Cardiac muscle cell (in vitro differentiated cells and primary cell): ENCODE measurements at regions not wholly inside any gene's neighbourhood (a gene's known extent, or its start where the extent isn't known, plus 50 kb on each side); places are given as distances from the start of the nearest gene placed in this dataset.

ENCODE experiments used
- DNase-seq, 2 donors: peaks; one replicate each; pipeline versions ENCODE4 v3.0.0 to v3.0.0-alpha.2; 2010 to 2017; ENCODE audit warnings: low read depth in 1 of 2, low spot score in 1 of 2
- H3K27ac ChIP-seq: fragments of 200-600 bp; sonication (generic); 2 replicates; pipeline ENCODE4 v1.5.1; 2016
- H3K27me3 ChIP-seq: fragments of 200-600 bp; sonication (generic); 2 replicates; pipeline ENCODE4 v1.6.0; 2016; ENCODE audit warnings: control low read depth
- H3K36me3 ChIP-seq: fragments of 200-600 bp; sonication (generic); 2 replicates; pipeline ENCODE4 v1.5.1; 2016; ENCODE audit warnings: control low read depth
- H3K4me1 ChIP-seq: fragments of 200-600 bp; sonication (generic); 2 replicates; pipeline ENCODE4 v1.8.1; 2017; ENCODE audit warnings: low read depth, mild to moderate bottlenecking, mixed run types
- H3K4me3 ChIP-seq: fragments of 200-600 bp; sonication (generic); 2 replicates; pipeline ENCODE4 v1.5.1; 2016; ENCODE audit warnings: mild to moderate bottlenecking
- H3K9me3 ChIP-seq: fragments of 200-600 bp; sonication (generic); 2 replicates; pipeline ENCODE4 v1.5.1; 2017; ENCODE audit warnings: low read depth, mild to moderate bottlenecking, control low read depth
- CTCF ChIP-seq: IDR thresholded peaks from 2 replicates; pipeline ENCODE4 v1.5.1; 2012; ENCODE audit warnings: low read depth, mild to moderate bottlenecking, low read length

DNA sequence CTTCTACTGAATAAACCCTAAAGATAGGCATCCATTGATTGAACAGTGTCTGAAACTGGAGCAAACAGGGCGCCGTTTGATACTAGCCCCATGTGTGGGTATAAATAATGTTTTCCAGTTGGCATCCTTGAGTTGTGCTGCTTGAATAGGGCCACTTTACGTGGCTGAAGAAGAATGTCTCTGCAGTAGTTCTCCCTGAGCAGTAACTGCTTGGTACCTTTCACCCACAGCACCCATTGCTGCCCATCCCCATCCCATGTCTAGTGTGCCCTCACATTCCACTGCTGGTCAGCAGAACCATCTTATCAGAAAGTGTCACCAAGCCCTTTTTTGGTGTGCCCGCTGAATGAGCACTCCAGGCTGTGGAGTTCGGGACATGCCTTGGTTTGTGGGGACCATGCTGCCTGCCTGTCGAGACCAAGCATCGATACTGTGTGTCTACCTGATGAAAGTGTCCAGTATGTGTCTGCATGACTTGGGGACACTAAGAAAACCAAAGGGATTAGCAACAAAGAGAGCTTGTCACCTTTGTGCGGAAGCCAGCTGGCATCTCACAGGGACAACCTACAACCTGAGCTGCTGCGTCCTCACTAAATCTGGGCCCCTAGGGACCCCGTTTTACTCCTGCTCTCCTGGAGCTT, 162.0 kb downstream of the TM9SF2 start:
- Histone ChIP-seq H3K9me3 (no peaks in the 10 kb centered on the region), H3K4me1 (peaks cover 21% of the 10 kb centered on the region)

DNA sequence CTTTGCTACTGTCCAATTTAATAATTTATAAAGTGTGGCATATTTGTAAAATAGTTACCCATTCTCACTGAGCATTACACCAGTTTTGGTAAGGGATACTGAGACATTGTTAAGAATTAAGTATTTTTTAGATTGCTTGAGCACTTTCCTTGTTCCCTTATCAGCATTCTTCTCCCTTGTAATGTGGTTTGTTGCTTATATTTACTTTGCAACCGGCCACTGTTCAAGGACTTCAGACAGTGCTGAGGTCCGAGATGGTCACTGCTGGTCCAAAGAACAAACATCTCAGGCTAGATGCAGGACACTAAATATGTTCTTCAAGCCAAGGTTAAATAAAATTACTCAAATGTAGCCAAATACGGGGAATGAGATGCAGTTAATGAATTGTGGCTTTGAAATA, 161.4 kb downstream of the TM9SF2 start:
- no peak overlapping the region for H3K4me3 ChIP-seq
- H3K4me1 ChIP-seq: peaks cover 27% of the 10 kb centered on the region
- DNase-seq: no peak
- H3K9me3 ChIP-seq: no peaks in the 10 kb centered on the region
- no peak overlapping the region for H3K27ac ChIP-seq
- no peak for TF ChIP-seq CTCF
- H3K27me3 ChIP-seq: peaks cover 9% of the 10 kb centered on the region
- H3K36me3 ChIP-seq: no peaks in the 10 kb centered on the region

More for the DNA sequence above, 162.0 kb downstream of the TM9SF2 start:
- no peak overlapping the region for H3K27ac ChIP-seq
- no peak for DNase-seq
- no peak overlapping the region for H3K4me3 ChIP-seq
- no peaks in the 10 kb centered on the region for H3K36me3 ChIP-seq
- no peak for TF ChIP-seq CTCF
- peaks cover 9% of the 10 kb centered on the region for H3K27me3 ChIP-seq

DNA sequence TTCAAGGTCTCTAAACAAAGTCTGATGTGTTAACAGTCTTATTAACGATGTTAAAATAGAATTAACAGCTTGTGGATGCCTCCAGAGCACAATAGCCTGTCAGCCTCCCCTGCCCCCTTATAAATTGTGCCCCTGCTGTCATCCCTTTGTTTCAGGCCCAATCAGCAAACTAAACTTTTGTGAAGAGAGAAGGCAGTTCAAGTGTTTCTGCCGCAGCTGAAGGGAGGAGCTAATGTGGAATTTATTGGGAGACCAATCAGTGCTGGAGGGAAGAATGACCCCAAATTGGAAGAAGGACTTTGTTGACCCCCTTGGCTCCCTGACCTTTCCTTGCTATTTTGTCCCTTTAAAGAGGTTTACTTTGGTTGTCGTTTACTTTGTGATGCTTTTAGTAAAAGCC, 160.5 kb downstream of the TM9SF2 start:
- H3K4me1 ChIP-seq: peaks cover 28% of the 10 kb centered on the region
- no peak for TF ChIP-seq CTCF
- no peak overlapping the region for H3K27ac ChIP-seq
- DNase-seq: no peak
- H3K9me3 ChIP-seq: no peaks in the 10 kb centered on the region
- no peaks in the 10 kb centered on the region for H3K36me3 ChIP-seq
- H3K4me3 ChIP-seq: no peak overlapping the region
- peaks cover 9% of the 10 kb centered on the region for H3K27me3 ChIP-seq

GRCh38 chr13:99659866-99660554, 158.7 kb downstream of the TM9SF2 start:
- no peak overlapping the region for H3K4me3 ChIP-seq
- no peak for DNase-seq
- H3K27ac ChIP-seq: no peak overlapping the region

GRCh38 chr13:99659226-99659625, 158.0 kb downstream of the TM9SF2 start:
- H3K36me3 ChIP-seq: no peaks in the 10 kb centered on the region
- H3K4me1 ChIP-seq: peaks cover 31% of the 10 kb centered on the region
- no peak for TF ChIP-seq CTCF
- no peak overlapping the region for H3K4me3 ChIP-seq
- H3K27ac ChIP-seq: no peak overlapping the region
- H3K9me3 ChIP-seq: no peaks in the 10 kb centered on the region
- DNase-seq: peak in 1 of 2 donors; percentile 35
- peaks cover 9% of the 10 kb centered on the region for H3K27me3 ChIP-seq

More at GRCh38 chr13:99659866-99660554, 158.7 kb downstream of the TM9SF2 start:
- TF ChIP-seq CTCF: no peak
- H3K9me3 ChIP-seq: no peaks in the 10 kb centered on the region
- H3K4me1 ChIP-seq: peaks cover 31% of the 10 kb centered on the region
- peaks cover 9% of the 10 kb centered on the region for H3K27me3 ChIP-seq
- H3K36me3 ChIP-seq: no peaks in the 10 kb centered on the region
